ENCODE measurements at regions not wholly inside any gene's neighbourhood (a gene's known extent, or its start where the extent isn't known, plus 50 kb on each side); places are given as distances from the start of the nearest gene placed in this dataset.

- no peak for TF ChIP-seq CTCF (IDR thresholded peaks at IDR 0.05)
- no peak for TF ChIP-seq EP300 (IDR thresholded peaks at IDR 0.05)
- TF ChIP-seq POLR2A (IDR thresholded peaks at IDR 0.05) = no peak
- TF ChIP-seq POLR2AphosphoS5 (IDR thresholded peaks at IDR 0.05) = no peak
These were observed 883.7 kb upstream of the TMEM132C start for GRCh38 chr12:127383281-127383680.

Measured in stomach (tissue), 4 donors.